ENCODE measurements at regions not wholly inside any gene's neighbourhood (a gene's known extent, or its start where the extent isn't known, plus 50 kb on each side); places are given as distances from the start of the nearest gene placed in this dataset.

DNA sequence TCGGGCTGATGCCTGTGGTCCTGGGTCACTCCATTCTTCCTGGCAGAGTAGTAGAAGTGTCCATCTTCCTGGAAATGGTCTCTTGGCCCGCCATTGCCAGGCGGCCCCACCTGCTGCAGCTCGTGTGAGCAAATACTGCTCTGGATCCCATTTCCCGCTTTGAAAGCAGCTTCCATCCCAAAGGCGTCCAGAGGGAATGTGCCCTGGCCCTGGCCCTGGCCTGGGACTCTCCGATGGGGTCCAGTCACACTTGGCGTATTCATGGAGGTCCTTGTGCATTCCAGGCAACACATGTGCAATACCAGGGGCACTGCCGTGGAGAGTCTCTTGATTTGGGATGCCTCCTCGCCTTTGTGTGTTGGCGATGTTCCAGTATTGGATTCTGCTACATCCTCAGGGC, 111.1 kb downstream of the SNRPN start:
- DNase-seq (ENCODE audit: low spot score in 2 of 2, unreplicated experiment in 2 of 2) = no peak
- Mint-ChIP-seq H3K9me3 (peaks cover 92% of the 10 kb centered on the region), H3K27ac (no peak overlapping the region), H3K36me3 (peaks cover 100% of the 10 kb centered on the region), H3K4me3 (no peak overlapping the region), H3K27me3 (ENCODE audit: low read depth) (no peaks in the 10 kb centered on the region), H3K4me1 (no peaks in the 10 kb centered on the region)
- TF ChIP-seq, protein P1, sequence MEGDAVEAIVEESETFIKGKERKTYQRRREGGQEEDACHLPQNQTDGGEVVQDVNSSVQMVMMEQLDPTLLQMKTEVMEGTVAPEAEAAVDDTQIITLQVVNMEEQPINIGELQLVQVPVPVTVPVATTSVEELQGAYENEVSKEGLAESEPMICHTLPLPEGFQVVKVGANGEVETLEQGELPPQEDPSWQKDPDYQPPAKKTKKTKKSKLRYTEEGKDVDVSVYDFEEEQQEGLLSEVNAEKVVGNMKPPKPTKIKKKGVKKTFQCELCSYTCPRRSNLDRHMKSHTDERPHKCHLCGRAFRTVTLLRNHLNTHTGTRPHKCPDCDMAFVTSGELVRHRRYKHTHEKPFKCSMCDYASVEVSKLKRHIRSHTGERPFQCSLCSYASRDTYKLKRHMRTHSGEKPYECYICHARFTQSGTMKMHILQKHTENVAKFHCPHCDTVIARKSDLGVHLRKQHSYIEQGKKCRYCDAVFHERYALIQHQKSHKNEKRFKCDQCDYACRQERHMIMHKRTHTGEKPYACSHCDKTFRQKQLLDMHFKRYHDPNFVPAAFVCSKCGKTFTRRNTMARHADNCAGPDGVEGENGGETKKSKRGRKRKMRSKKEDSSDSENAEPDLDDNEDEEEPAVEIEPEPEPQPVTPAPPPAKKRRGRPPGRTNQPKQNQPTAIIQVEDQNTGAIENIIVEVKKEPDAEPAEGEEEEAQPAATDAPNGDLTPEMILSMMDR (IDR thresholded peaks at IDR 0.05; ENCODE audit: unreplicated experiment) = no peak

- peaks cover 100% of the 10 kb centered on the region for H3K36me3 Mint-ChIP-seq
- H3K27ac Mint-ChIP-seq = no peak overlapping the region
These were observed 111.9 kb downstream of the SNRPN start for GRCh38 chr15:25066708-25067107.

GRCh38 chr15:25067725-25068309, 113.0 kb downstream of the SNRPN start:
- no peaks in the 10 kb centered on the region for H3K27me3 Mint-ChIP-seq (ENCODE audit: low read depth)
- peaks cover 94% of the 10 kb centered on the region for H3K9me3 Mint-ChIP-seq
- no peak overlapping the region for H3K27ac Mint-ChIP-seq
- TF ChIP-seq, protein P1 (IDR thresholded peaks at IDR 0.05; ENCODE audit: unreplicated experiment) = no peak
- H3K4me1 Mint-ChIP-seq = no peaks in the 10 kb centered on the region
- no peak for DNase-seq (ENCODE audit: low spot score in 2 of 2, unreplicated experiment in 2 of 2)
- H3K36me3 Mint-ChIP-seq = peaks cover 100% of the 10 kb centered on the region
- H3K4me3 Mint-ChIP-seq = no peak overlapping the region

More at GRCh38 chr15:25066708-25067107, 111.9 kb downstream of the SNRPN start:
- no peak overlapping the region for H3K4me3 Mint-ChIP-seq
- TF ChIP-seq, protein P1 (IDR thresholded peaks at IDR 0.05; ENCODE audit: unreplicated experiment) = no peak
- no peaks in the 10 kb centered on the region for H3K4me1 Mint-ChIP-seq
- peaks cover 94% of the 10 kb centered on the region for H3K9me3 Mint-ChIP-seq
- DNase-seq (ENCODE audit: low spot score in 2 of 2, unreplicated experiment in 2 of 2) = no peak
- no peaks in the 10 kb centered on the region for H3K27me3 Mint-ChIP-seq (ENCODE audit: low read depth)

DNA sequence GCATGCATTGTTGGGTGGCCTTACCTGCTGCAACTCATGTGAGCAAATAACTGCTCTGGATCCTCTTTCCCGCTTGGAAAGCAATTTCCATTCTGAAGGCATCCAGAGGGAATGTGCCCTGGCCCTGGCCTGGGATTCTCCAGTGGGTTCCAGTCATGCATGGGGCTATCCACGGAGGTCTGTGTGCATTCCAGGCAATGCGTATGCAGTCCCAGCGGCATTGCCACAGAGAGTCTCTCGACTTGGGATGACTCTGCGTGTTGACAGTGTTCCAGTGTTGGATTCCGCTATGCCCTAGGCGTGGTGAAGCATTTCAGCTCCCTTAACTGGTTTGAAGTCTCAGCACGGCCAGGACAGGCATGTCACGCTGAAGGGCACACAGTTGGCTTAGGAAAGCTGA, 113.9 kb downstream of the SNRPN start:
- H3K27me3 Mint-ChIP-seq (ENCODE audit: low read depth) = no peaks in the 10 kb centered on the region
- H3K27ac Mint-ChIP-seq = no peak overlapping the region
- TF ChIP-seq, protein P1 (IDR thresholded peaks at IDR 0.05; ENCODE audit: unreplicated experiment) = no peak
- H3K4me1 Mint-ChIP-seq = no peaks in the 10 kb centered on the region
- no peak for DNase-seq (ENCODE audit: low spot score in 2 of 2, unreplicated experiment in 2 of 2)
- H3K36me3 Mint-ChIP-seq = peaks cover 99% of the 10 kb centered on the region
- peaks cover 92% of the 10 kb centered on the region for H3K9me3 Mint-ChIP-seq
- H3K4me3 Mint-ChIP-seq = no peak overlapping the region

DNA sequence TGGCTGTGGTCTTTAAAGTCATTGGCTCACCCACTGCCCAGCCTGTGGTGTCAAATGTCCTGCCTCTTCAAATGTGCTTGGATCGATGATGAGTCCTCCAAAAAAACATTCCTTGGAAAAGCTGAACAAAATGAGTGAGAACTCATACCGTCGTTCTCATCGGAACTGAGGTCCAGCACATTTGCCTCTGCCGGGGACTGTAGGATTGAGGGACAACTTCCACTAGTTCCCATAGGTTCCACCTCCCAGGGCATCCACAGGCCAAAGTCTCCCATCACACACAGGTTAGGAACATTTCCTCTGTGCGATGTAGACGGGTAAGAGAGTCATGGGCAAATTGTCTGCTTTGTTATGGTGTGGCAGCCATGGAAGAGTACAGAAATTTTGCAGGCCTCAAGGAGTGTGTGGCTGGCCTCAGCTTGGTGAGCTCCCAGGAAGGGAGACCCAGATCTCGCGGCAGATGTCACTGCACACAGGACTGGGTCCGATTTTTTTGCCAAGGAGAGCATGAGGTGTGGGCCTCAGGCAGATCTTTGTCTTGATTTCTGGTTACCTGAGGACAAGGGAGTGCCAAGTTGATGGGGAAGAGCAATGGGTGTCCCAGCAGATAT, 115.7 kb downstream of the SNRPN start:
- Mint-ChIP-seq H3K27ac (no peak overlapping the region), H3K9me3 (peaks cover 94% of the 10 kb centered on the region), H3K27me3 (ENCODE audit: low read depth) (no peaks in the 10 kb centered on the region), H3K36me3 (peaks cover 99% of the 10 kb centered on the region), H3K4me3 (no peak overlapping the region), H3K4me1 (no peaks in the 10 kb centered on the region)
- TF ChIP-seq, protein P1 (IDR thresholded peaks at IDR 0.05; ENCODE audit: unreplicated experiment) = no peak
- no peak for DNase-seq (ENCODE audit: low spot score in 2 of 2, unreplicated experiment in 2 of 2)

All from mesothelial cell of epicardium (in vitro differentiated cells).